Fibroblast of skin of back (primary cell): ENCODE measurements at regions not wholly inside any gene's neighbourhood (a gene's known extent, or its start where the extent isn't known, plus 50 kb on each side); places are given as distances from the start of the nearest gene placed in this dataset.
"Not testable (repeated sequence)": the region's sequence is repeated elsewhere in the genome, so short reads cannot be mapped to it uniquely, and the experiment has no call there.

Experiments
- DNase-seq: peaks from one replicate; pipeline ENCODE4 v3.0.0-alpha.2; 2013

DNA sequence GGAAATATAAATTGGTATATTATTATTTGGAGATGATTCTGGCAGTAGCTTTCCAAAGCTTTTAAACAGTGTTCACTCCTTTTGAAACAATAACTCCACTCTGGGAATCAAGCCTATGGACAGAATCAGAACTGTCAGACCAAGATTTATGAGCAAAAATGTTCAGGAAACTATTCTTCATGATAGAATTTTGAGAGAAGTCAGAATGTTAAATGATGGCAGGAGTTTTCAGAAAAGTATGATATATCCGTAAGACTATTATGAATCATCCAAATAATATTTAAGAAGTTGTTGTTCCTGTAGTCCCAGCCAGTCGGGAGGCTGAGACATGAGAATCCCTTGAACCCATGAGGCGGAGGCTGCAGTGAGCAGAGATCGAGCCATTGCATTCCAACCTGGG, 50.5 kb upstream of the ADGRG2 start:
- DNase-seq: peak; percentile 20

DNA sequence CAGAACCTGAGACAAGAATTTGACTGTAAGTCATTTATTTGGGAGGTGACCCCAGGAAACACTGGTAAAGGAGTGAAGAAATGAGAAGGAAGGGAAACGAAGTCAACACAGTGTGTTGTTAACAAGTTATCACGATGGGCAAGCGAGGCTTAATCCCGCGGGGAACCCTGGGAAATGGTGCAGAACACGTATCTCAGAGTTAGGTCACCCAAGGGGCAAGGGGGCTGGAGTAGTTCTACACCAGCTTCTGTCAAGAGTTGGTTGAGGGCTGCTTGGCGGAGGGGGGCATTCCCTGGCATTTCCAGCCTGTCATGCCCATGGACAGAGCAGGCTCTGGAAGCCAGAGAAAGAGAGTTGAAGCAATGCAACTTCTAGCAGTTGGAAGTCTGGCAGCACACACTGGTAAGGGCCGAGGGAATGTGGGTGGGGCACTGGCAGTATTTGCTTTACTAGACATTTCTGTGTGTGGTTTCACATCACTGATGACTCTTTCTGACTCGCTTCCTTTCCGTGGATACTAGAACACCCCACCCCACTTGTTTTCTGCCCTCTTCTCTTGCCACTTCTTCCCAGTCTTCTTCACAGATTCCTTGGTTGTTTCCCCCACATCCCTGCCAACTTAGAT, 52.2 kb upstream of the ADGRG2 start:
- DNase-seq: peak; percentile 81

DNA sequence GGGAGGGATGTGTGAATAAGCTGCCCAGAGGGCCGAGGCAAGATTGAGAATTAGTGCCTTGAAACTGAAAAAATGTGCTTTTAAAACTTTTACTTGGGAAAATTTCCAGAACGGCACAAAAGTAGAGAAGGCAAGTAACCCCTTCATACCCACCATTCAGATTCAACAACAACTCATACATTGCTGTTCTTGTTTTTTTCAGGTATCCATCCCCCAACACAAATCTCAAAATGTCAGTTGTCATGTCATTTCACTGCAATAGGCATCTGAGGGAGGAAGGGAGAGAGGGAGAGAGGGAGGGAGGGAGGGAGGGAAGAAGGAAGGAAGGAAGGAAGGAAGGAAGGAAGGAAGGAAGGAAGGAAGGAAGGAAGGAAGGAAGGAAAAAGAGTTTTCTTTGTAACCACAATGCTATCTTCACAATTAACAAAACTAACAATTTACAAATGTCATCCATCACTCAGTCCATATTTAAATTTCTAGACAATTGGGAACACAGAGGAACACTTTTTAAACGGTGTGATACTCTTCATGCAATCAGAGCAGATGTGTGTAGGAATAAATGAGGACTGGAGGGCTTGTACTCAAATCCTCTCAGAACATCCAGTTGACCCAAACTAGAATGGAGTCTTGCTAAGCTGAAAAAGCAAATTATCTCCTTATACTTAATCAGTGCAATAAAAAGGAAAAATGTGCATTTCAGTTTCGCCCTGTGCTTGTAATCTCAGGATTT, 54.8 kb upstream of the ADGRG2 start:
- no peak for DNase-seq

DNA sequence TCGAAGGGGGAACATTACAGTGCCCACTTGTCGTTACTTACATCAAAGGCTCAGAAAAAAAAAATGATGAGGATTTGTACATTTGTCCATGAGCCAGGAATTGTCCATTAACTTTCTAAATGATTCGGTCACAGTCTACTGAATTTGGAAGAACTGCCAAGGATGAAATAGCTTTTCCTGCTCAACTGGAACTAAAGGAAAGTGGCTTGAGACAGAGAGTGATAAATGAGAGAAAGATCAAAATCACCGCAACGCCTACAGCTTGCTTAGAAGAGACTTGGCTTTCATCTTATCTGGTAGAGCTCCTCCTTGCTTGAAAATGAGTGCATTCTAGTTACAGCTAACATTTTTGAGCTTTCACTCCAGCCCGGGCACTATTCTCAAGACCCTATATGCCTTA, 55.5 kb upstream of the ADGRG2 start:
- DNase-seq: no peak

DNA sequence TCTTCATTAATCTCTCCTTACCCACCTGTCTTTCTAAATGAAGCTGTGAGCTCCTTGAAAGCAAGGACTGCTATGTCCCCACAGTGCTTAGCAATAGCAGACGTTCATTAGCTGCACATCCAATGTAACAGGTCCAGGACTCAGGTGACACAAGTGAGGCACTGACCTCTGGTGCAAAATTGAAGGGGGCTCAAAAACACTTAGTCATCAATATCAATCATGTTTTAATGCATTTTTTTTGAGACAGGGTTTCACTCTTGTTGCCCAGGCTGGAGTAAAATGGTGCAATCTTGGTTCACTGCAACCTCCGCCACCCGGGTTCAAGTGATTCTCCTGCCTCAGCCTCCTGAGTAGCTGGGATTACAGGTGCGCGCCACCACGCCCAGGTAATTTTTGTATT, 56.1 kb upstream of the ADGRG2 start:
- no peak for DNase-seq

DNA sequence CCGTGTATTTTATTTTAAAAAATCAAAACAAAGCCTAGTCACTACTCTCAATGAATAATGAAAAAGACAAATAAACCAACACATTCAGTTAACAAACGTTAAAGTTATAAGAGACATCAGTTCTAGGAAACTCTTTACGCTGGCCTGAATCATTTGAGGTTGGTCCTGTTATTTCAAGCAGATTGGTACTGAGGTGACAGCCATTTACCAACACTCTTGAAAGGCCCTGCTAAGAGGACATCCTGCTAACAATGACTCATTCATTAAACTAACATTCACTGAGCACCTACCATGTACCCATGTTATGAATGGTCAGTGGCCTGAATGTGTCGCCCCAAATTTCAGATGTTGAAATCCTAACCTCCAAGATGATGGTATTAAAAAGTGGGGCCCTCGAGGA, 57.1 kb upstream of the ADGRG2 start:
- DNase-seq: no peak

DNA sequence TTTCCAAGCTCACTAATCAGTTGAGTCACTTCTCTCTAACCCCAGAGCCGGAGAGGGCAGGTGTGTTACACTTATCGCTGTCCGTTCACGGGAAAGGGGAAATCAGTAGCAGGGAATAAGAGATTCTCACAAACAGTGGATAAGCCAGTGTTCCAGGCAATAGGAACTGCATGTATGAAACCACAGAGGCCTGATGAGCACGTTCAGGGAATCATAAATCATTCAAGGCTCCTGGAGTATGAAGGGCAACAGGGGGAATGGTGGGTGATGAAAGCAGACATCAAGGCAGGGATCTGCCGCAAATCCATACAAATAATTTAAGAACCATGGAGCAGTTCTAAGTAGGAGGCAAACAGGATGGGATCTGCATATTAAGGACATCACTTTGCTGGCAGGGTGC, 59.1 kb upstream of the ADGRG2 start:
- no peak for DNase-seq

DNA sequence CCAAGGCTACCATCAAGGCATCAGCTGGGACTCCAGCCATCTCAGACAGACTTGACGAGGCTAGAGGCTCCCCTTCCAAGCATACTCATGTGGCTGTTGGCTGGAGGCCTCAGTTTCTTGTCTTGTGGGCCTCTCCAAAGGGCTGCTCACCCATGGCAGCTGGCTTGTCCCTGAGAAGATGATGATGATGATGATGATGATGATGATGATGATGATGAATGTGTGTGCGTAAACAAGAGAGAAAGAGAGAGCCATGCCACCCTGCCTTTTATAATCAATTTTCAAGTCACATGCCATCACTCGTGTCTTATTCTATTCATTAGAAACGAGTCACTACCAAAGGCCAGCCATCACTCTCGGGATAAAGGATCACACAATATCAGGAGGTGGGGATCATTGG, 60.5 kb upstream of the ADGRG2 start:
- DNase-seq: no peak

DNA sequence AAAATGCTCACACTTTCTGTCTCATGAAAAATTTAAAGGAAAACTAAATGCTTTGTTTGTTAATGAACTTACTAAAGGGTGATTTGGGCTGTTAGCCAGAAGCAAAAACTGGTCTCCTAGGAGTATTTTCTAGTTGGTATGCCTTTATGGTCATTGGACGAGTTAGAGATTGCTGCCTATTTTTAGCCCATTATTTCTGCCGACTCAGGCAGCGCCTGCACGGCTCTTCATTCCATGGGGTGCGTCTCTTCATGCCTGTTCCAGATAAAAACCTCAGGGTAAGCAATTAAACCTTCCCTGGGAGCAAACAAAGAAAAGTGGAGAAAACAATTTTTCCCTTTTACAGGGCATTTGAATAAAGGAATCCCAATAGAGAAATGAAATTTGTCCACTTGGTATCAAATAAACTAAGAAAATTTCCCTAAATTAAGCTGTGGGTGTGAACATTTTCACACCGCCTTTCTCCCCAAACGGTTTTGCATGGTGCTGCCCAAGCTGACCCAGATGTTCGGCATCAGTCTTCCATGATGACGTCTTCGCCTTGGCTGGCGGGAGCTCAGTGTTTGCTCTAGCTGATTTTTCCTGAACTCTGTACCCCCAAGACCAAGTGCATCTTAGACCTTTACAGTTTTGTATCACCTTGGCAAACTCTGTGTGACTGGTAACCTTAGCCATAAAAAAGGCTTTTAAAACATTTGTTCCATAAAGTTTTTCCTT, 61.7 kb upstream of the ADGRG2 start:
- no peak for DNase-seq

DNA sequence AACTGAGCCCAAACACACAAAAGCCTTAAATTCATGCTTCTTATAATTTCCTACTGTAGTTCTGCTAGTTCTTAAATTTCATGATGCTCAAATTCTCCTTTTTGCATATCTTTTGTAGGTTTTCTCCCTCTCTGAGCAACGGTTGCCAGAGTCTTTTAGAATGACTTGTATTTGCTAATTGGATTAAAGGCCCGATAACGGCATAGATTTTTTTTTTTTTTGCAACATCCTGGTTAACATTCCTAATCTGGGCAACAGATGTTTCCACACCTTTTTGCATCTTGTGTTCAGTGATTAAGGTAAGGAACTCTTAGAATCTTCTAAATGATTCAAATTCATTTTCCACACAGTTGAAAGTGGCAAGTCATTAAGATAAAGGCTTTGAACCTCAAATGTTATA, 66.3 kb upstream of the ADGRG2 start:
- DNase-seq: no peak

DNA sequence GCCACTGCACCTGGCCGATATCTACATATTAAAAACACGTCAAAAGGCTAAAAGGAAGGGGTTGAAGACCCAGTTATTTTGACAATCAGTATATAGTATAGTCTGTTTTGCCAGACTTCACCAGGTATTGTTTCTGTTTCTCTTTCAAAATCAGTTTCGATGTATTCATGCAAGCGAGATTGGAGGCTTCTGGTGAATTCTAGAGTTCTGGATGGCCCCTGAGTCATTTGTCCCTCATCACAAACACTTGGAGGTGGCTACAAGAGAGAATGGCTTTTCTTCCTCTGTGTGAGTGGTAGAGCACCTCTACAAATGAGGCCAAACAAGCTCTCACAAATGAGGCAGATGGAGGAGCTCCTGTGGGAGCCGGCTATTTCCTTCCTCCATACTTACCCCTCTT, 68.6 kb upstream of the ADGRG2 start:
- DNase-seq: no peak

DNA sequence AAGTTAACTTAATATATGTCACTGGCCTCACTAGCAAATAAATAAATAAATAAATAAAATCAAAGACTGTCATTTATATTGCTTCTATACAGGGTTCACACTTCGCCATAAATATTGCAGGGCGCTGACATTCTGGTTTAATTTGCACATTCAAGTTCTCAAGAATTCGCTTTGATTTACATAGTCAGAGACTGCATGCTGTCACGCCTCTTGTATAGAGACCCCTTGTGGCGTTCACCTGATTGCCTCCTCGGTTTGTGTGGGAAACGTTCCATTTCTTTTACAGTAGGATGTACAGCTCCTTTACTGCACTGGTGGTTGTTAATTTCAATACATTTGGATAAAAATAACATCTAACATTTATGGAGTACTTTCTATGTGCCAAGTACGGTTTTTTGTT, 71.3 kb upstream of the ADGRG2 start:
- no peak for DNase-seq

DNA sequence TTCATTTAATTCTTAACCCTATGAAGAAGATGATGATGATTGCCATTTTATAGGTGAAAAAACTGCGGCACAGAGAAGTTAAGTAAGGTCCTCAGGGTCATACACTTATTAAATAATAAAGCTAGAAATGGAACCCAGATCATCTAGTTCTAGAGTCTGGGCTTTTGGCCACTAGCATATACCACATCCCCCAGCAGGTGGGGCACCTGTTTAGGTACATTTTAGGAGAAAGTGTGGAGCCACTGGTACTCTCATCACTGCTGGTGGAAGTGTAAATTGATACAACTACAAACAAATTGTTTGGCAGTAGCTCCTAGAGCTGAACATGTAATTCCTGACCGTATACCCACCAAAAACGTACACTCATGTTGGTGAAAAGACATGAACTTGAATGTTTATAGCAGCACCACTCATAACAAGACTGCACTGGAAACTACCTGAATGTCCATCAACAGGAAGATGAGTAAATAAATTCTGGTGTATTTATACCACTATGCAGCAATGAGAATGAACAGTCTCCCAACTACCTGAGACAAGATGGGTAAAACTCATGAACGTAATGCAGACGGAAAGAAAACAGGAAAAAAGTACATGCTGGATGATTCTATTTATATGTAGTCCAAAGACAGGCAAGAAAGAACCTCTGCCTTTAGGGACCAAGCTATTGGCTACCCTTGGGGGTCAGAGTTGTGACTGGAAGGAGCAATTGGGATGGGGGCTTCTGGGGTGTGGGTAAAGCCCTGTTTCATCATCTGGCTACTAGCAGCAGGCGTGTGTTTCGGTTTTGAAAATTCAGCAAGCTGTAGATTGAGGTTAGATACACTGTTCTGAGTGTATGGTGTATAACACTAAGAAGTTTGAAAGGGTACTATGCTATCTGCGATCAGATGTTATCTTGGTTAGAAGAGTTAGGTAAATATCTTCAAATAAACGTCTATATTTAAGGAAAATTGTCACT, 72.3 kb upstream of the ADGRG2 start:
- no peak for DNase-seq

DNA sequence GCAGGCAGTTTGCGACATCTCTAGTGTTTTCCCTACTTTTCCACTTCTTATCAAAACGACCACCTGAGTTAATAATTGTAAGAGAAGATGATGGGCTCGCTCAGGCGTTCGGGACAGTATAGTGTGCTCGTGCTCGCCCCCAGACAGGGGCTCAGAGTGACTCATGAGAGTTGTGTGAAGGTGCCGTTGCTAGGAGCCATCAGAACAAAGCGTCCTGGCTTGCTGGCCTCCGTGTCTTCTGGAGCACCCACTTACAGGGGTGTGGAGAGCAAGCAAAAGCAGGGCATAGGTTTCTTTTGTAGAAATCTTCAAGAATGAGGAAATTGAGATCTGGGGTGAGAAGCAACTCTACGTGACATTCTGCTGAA, 73.0 kb upstream of the ADGRG2 start:
- no peak for DNase-seq

DNA sequence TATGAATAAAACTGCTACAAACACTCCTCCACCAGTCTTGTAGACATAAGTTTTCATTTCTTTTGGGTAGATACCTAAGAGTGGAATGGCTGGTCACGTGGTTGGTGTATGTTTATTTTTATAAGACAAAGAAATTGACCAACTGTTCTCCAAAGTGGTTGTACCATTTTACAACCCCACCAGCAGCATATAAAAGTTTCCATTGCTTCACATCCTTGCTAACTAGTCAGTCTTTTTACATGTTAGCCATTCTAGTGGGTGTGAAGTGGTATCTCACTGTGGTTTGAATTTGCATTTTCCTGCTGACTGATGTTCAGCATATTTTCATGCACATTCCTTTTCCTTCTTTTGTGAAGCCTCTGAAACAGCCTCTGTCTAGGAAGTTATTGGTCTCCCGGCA, 76.2 kb upstream of the ADGRG2 start:
- peak; percentile 2 for DNase-seq

DNA sequence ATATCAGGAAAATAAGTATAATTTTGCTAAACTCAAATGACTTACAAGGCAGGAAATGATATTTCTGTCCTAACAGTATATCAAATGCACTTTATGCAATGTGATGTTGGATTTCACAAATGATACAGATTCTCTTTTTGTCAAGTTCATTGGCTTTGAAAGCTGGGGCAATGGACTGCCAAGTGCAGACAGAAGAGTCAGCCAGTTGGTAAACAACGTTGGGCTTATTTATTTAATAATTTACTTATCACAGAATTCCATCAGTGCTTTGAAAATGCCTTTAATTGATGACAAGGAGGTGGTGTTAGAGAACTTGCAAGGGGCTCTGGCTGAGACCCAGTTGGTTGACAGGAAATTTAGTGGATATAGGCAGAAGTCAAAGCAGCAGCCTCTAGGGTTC, 79.9 kb upstream of the ADGRG2 start:
- no peak for DNase-seq

DNA sequence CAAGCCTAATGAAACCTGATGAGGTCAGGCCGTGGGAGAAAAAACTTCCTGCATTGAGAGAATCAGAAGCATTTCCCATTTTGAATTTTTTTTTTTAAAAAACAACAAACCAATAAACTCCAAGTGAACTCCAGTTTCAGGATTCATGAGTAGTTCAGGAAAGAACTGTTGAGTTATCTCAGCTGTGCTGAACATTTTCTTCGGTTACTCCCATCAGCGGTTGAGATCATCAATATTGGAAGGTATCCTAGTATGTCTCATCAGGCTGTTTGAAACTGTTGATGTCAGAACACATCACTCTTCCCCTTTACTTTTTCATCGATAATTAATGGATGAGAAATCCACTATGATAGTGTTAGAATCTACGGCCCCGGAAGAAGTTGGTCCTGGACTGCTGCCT, 82.4 kb upstream of the ADGRG2 start:
- DNase-seq: no peak

DNA sequence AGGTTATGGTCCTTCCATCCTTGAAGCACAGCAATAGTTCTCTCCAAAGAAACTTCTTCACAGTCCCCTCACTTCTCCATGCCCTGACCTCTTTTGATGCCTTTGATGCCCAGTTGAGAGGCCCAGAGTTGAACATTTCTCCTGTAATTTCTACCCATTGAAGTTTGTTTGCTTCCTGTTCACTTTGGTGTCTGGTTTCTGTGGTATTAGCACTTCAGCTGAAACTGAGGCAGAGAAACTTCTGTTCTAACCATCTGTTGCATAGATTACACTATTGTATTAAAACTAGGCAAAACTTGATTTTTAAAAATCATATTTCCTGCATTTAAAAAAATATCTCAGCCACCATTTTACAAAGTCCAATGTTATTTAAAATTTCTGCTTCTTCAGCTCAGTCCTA, 89.8 kb upstream of the ADGRG2 start:
- no peak for DNase-seq

DNA sequence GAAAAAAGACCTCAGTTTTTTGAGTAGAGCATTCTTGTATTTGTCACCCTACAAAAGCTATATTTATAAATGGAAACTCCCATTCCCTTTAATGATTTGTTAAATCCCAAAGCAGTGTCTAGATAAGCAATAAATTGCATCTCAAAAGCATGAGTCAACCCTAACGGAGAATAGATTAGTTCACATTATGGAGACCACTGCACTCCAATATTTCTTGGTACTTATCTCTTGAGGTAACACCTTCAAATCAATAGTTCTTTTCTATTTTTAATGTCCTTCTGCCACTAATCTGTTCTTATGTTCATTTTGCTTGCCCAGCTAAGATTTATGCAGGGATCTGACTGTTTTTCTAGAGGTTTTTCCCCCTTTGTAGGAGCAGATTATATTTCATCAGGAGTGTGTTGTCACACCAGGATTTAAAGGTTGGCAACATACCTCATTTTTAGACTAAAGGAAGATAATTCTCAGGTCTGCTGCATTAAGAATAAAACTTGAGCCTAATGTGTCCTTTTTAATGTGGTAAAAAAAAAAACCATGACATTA, 91.4 kb upstream of the ADGRG2 start:
- DNase-seq: no peak

DNA sequence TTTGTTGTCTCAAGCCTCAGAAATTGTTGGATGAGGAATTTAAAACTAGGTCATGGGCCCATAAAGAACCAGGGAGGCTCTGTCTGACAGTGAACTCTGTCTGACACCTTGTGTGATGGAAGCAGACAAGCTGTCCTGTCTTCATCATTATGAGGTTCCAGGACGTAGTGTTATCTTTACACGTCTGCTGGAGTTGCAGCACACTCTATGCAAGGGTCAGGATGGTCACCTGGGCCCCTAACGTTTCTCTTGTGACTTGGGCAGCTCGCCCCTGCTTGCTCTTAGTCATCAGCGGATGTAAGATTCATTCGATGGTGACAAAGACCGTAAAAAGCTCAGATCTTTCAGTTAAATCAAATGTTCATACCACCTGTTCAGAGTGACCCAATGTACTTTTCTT, 92.0 kb upstream of the ADGRG2 start:
- no peak for DNase-seq

DNA sequence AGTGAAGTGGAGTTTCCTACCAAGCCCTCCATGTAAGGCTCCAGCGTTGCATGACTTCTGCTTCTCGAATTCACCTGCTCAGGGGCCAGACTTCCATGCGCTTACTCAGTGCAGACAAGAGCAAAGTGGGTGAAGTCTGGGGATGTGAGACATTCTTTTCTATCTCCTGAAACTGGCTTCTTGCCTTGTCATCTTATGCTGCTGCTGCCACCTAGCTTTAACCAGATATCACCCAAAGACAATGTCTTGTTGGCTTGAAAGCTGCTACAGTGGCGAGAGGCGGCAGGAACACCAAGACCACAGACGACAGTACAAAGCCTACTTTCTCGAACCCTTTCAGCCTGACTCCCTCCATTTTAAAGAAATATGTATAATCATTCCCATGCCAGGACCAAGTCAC, 103.6 kb upstream of the ADGRG2 start:
- peak; percentile 7 for DNase-seq

DNA sequence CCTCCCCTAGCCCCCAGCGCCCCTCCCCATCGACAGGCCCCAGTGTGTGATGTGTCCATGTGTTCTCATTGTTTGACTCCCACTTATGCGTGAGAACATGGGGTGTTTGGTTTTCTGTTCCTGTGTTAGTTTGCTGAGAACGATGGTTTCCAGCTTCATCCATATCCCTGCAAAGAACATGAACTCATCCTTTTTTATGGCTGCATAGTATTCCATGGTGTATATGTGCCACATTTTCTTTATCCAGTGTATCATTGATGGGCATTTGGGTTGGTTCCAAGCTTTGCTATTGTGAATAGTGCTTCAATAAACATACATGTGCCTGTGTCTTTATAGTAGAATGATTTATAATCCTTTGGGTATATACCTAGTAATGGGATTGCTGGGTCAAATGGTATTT, 107.6 kb upstream of the ADGRG2 start:
- DNase-seq: not testable (repeated sequence)

DNA sequence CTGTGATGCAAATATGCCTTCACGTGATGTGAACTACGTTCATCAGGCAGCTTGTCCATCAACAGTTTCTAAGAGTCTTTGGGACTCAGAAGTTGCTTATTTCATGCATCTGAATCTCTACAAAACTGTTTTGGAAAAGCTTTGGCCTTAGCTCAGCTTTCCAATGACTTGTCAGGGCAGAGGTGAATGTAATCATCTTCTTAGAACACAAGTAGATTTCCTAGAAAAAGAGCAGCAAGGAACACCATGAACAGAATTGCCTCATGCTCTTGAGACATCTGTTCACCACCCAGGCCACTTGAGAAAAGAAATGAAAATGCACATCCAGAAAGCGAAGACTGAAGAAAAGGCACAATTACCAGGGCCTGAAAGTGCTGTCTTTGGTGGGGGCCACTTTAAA, 105.8 kb upstream of the PDHA1 start:
- no peak for DNase-seq
